SK-N-MC (cell line): ENCODE measurements at regions not wholly inside any gene's neighbourhood (a gene's known extent, or its start where the extent isn't known, plus 50 kb on each side); places are given as distances from the start of the nearest gene placed in this dataset.
"Not testable (repeated sequence)": the region's sequence is repeated elsewhere in the genome, so short reads cannot be mapped to it uniquely, and the experiment has no call there.

Experiments
- DNase-seq: peaks from one replicate; pipeline ENCODE4 v3.0.0-alpha.2; 2011; ENCODE audit warnings: low read depth, low spot score
- H3K27ac ChIP-seq: fragments of 200-600 bp; sonication (generic); 2 replicates; pipeline ENCODE4 v1.5.1; 2016; ENCODE audit warnings: mixed run types
- H3K36me3 ChIP-seq: fragments of 200-600 bp; sonication (generic); 2 replicates; pipeline ENCODE4 v1.6.1; 2017; ENCODE audit warnings: antibody characterized with exemption, low read length, mixed read lengths; ENCODE audit not compliant: insufficient read depth
- H3K4me3 ChIP-seq: fragments of 200-600 bp; sonication (generic); 2 replicates; pipeline ENCODE4 v1.5.1; 2016
- H3K9ac ChIP-seq: fragments of 200-600 bp; sonication (generic); 2 replicates; pipeline ENCODE4 v1.8.0; 2017; ENCODE audit warnings: mixed run types, mixed read lengths; ENCODE audit not compliant: insufficient read length
- H3K9me3 ChIP-seq: fragments of 200-600 bp; sonication (generic); 2 replicates; pipeline ENCODE4 v1.6.1; 2017; ENCODE audit warnings: low read depth, mild to moderate bottlenecking, antibody characterized with exemption, low read length, moderate library complexity, mixed read lengths
- EZH2 ChIP-seq: fragments of 200-600 bp; sonication (generic); IDR thresholded peaks from one replicate; pipeline ENCODE4 v1.6.1; 2017; ENCODE audit warnings: antibody characterized with exemption
- FOXP2 ChIP-seq: optimal IDR thresholded peaks from 2 replicates; pipeline ENCODE3; 2011; ENCODE audit warnings: mild to moderate bottlenecking, moderate library complexity; ENCODE audit not compliant: insufficient read depth; ENCODE audit errors: extremely low read length, control extremely low read depth
- POLR2AphosphoS5 ChIP-seq: IDR thresholded peaks from 2 replicates; pipeline ENCODE4 v1.6.1; 2012; ENCODE audit warnings: mild to moderate bottlenecking, low read depth, low read length, borderline replicate concordance

DNA sequence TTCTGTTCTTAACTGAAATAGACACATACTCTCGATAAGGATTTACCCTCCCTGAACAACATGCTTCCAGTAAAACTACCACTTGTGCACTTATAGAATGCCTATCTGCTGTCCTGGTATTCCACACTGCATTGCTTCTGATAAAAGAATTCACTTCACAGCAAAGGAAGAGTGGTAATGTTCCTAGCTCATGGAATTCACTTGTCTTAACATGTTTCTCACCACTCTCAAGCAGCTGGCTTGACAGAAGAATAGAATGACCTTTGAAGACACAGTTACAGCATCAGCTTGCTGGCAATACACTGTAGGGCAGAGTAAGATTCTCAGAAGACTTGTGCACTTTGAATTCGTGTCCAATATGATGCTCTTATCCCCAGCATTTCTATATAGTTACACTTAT lies 524.1 kb upstream of the CNTNAP5 start:
- TF ChIP-seq EZH2 (no peak), POLR2AphosphoS5 (no peak), FOXP2 (no peak)
- DNase-seq: no peak
- no peaks in the 10 kb centered on the region for H3K9me3 ChIP-seq
- H3K27ac ChIP-seq: no peak overlapping the region
- H3K9ac ChIP-seq: no peak overlapping the region
- H3K36me3 ChIP-seq: no peaks in the 10 kb centered on the region
- no peak overlapping the region for H3K4me3 ChIP-seq

GRCh38 chr2:123502931-123503330 lies 522.2 kb upstream of the CNTNAP5 start:
- H3K9me3 ChIP-seq: no peaks in the 10 kb centered on the region
- no peaks in the 10 kb centered on the region for H3K36me3 ChIP-seq
- no peak overlapping the region for H3K9ac ChIP-seq
- no peak overlapping the region for H3K27ac ChIP-seq
- no peak overlapping the region for H3K4me3 ChIP-seq
- no peak for DNase-seq
- TF ChIP-seq EZH2: no peak
- TF ChIP-seq POLR2AphosphoS5: no peak
- TF ChIP-seq FOXP2: no peak

GRCh38 chr2:123512547-123512946 lies 512.5 kb upstream of the CNTNAP5 start:
- TF ChIP-seq FOXP2: no peak
- TF ChIP-seq POLR2AphosphoS5: no peak
- no peak for TF ChIP-seq EZH2
- no peaks in the 10 kb centered on the region for H3K36me3 ChIP-seq
- no peaks in the 10 kb centered on the region for H3K9me3 ChIP-seq
- H3K27ac ChIP-seq: no peak overlapping the region
- no peak overlapping the region for H3K4me3 ChIP-seq
- DNase-seq: no peak
- H3K9ac ChIP-seq: no peak overlapping the region

GRCh38 chr2:123513351-123513750 lies 511.7 kb upstream of the CNTNAP5 start:
- H3K36me3 ChIP-seq: no peaks in the 10 kb centered on the region
- H3K9me3 ChIP-seq: no peaks in the 10 kb centered on the region
- no peak overlapping the region for H3K9ac ChIP-seq
- DNase-seq: no peak
- H3K27ac ChIP-seq: no peak overlapping the region
- TF ChIP-seq EZH2 (no peak), POLR2AphosphoS5 (no peak), FOXP2 (no peak)
- H3K4me3 ChIP-seq: no peak overlapping the region

DNA sequence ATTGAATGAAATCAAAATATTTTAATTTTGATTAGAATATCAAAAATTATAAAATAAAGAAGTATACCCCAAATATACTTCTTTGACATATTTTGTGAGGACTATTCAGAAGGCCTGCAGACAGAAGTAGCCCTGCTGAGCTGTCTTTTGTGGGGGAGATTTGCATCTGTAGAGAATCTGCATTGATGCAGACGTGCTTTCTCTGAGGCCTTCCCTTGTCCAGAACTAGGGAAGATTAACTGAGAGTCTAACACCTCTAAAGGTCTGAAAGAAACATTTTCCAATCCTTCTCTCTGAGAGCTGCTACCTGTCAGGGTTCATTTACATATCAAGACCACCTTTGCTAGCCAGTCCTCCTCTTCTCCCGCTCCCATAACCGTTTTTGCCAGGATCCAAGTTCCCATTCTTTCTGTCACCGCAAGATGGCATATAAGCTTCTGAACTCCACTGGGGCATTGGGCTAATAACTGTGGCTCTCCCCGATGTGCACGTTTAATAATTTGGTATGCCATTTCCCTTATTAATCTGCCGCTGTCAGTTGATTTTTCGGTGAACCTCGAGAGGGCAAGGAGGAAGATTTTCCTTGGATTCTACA lies 510.4 kb upstream of the CNTNAP5 start:
- H3K27ac ChIP-seq: no peak overlapping the region
- DNase-seq: no peak
- no peaks in the 10 kb centered on the region for H3K36me3 ChIP-seq
- H3K9me3 ChIP-seq: no peaks in the 10 kb centered on the region
- TF ChIP-seq FOXP2: no peak
- no peak overlapping the region for H3K9ac ChIP-seq
- no peak overlapping the region for H3K4me3 ChIP-seq

- DNase-seq: no peak
- Histone ChIP-seq H3K27ac (no peak overlapping the region), H3K36me3 (no peaks in the 10 kb centered on the region), H3K4me3 (no peak overlapping the region), H3K9me3 (no peaks in the 10 kb centered on the region), H3K9ac (no peak overlapping the region)
- no peak for TF ChIP-seq EZH2
- TF ChIP-seq POLR2AphosphoS5: no peak
- TF ChIP-seq FOXP2: no peak
Observed at GRCh38 chr2:123518367-123518766, 506.7 kb upstream of the CNTNAP5 start.

DNA sequence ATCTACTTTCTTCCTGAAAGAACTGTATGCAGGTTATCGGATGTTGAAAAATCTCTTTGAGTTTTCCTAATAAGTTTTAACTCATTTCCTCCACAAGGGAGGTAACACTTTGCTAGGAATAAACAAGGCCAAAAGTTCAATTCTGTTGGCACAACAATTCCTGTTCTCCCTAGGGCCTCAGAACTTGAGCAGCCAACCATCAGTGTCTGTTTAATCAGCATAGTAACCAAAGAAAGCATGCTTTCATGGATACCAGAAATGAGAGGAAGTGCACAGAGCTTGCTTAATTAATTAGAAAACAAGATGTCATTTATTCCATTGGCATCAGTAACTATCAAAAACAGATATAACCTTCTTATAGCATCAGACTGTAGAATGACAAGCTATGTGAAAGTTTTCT lies 503.2 kb upstream of the CNTNAP5 start:
- no peak overlapping the region for H3K27ac ChIP-seq
- H3K9ac ChIP-seq: no peak overlapping the region
- TF ChIP-seq EZH2: no peak
- no peak for TF ChIP-seq POLR2AphosphoS5
- no peak for TF ChIP-seq FOXP2
- H3K36me3 ChIP-seq: no peaks in the 10 kb centered on the region
- H3K9me3 ChIP-seq: 0 out of 2 replicates have a peak, but pooled peaks cover 3% of the 10 kb centered on the region
- no peak for DNase-seq
- no peak overlapping the region for H3K4me3 ChIP-seq

- not testable (repeated sequence) for H3K9ac ChIP-seq
Observed at GRCh38 chr2:123522498-123522897, 502.6 kb upstream of the CNTNAP5 start.

GRCh38 chr2:123528996-123529707 lies 495.9 kb upstream of the CNTNAP5 start:
- H3K9ac ChIP-seq: no peak overlapping the region
- H3K27ac ChIP-seq: no peak overlapping the region
- no peak for DNase-seq
- no peak for TF ChIP-seq FOXP2
- no peak for TF ChIP-seq POLR2AphosphoS5
- no peak for TF ChIP-seq EZH2
- H3K4me3 ChIP-seq: no peak overlapping the region
- 0 out of 2 replicates have a peak, but pooled peaks cover 3% of the 10 kb centered on the region for H3K9me3 ChIP-seq
- H3K36me3 ChIP-seq: no peaks in the 10 kb centered on the region

More at GRCh38 chr2:123522498-123522897, 502.6 kb upstream of the CNTNAP5 start:
- H3K4me3 ChIP-seq, DNase-seq, H3K9me3 ChIP-seq, H3K36me3 ChIP-seq, H3K27ac ChIP-seq: not testable (repeated sequence)
